Nucleus accumbens (tissue), 56 donors: ENCODE measurements at regions not wholly inside any gene's neighbourhood (a gene's known extent, or its start where the extent isn't known, plus 50 kb on each side); places are given as distances from the start of the nearest gene placed in this dataset.
"Not testable (repeated sequence)": the region's sequence is repeated elsewhere in the genome, so short reads cannot be mapped to it uniquely, and the experiment has no call there.

Experiments used
- DNase-seq, 56 donors: peaks; one replicate each; lab custom pipeline; 2025; lab: John Stamatoyannopoulos, UW

DNA sequence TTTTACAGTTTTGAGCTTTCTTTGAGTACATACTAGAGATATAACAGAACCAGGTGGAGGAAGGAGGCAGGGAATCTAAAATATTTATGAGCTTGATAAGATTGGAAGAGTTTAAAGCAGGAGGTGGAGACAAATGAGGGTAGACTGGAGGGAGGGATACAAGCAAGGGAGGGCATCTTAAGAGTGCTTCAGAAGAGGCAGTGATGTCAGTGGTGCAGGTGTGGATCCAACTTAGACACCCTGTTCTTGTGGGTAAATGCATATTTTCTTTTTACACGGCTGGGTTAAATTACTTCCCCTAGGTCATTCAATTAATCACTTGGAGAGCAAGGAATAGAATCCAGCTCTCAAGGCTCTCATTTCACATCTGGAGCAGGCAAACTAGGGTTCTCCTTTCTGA is 146.1 kb upstream of the LRIG3 start:
- DNase-seq, result no peak

DNA sequence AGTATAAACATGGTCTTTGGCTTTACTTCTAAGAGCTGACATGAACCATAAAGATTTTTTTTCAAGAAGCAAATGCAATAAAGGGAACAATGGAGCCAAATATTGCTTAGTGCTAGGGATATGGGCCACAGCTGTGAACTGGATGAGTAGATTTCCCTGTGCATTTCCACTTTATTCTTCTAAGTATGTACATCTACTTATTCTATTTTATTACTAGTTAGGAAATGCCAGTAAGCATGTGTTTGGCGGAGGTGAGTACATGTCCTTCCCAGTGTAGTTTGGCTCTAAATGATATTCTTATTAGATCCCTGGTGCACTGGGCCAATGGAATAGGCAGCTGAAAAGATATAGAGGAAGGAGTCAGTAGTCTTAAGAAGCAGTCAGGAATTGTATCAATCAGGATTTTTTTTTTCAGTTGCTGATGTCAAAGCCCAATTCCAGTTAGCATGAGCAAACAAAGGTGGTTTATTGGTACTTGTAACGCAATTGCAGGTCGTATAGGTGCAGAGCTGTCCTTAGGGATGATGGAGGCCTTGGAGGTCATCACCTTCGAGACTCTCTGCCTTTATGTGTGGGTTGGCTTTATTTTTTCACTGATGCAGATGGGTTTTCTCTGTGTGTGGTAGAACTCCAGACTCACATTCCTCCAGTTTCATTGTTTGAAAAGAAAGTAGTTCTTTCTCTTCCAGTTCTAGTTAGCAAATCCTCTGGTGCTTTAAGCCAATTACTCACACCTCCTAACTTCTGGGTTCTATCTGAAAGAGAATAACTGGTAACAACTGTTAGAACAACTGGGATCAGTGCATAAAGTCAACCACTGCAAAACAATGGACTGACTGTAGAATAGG is 139.0 kb upstream of the LRIG3 start:
- no peak for DNase-seq

DNA sequence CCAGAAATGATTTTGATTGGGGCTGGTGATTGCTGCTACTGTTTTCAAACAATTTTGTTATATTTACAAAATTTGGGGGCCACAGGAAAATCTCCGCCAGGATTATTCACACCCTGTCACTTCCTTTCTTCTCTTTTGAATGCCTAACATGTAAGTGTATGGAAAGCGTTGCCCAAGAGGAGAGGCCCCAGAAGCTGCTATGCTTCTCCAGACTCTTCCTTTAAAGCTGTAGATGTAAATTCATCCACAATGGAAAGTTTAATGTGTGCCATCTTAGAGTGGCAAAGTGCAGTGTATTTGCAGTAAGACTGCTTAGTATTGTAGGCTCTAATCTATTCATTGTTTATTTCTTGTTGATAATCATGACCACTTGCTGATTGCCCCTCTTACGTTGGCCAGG is 136.7 kb upstream of the LRIG3 start:
- no peak for DNase-seq

DNA sequence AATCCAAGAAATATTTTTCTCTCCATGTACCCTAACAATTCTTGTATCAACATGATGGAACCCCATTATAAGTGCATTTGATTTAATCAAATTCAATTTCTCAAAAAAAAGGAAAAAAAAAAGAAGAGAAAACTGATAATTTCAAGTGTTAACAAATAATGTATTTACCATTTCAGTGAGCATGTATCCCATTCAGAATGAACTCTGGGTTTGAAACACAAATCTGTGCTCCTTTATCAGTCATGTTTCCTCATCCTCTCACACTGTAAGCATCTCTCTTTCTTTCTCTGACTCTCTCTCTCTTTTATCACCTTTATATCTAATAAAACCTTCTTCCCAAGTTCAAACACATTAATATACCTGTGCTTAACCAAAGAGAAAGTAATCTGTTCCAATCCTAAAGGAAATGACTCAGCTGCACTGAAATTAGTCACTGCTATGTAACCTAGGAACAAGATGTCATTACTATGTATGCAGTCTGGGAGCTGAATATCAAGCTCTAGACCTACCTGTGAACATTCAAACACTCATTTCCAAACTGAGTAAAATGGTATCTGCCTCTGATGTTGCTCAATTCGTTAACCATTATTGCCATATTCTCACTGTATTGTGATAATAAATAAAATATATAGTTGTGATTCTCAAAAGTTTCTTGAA is 135.0 kb upstream of the LRIG3 start:
- DNase-seq, result peak in 2 of 56 donors; percentile 20 to 27

DNA sequence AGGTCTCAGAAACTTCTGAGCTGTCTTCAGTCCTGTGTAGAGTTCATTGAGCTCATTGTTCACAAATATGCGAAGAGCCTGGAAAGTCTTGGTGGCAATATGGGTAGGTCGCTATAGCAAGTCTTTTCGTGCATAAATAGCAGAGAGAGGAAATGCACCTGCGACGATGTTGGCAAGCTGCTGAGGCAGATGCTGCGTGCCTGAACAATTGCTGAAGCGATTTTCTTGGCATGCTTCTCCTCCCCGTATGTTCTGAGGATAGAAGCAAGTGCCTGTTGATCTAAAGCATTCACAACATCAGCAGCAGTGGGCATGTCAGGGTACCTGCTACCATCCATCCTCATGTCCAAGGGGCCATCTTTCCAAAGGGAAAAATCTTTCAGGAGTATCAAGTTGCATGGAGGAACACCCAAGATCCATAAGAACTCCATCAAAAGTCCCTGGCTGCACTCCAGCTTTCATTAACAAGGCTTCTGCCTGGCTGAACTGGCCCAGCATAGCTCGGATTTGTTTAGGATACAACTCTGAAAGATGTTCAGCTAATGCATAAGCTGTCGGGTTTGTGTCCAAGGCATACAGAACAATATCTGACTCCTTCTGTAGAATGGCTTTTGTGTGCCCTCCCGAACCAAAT is 133.1 kb upstream of the LRIG3 start:
- not testable (repeated sequence) for DNase-seq

DNA sequence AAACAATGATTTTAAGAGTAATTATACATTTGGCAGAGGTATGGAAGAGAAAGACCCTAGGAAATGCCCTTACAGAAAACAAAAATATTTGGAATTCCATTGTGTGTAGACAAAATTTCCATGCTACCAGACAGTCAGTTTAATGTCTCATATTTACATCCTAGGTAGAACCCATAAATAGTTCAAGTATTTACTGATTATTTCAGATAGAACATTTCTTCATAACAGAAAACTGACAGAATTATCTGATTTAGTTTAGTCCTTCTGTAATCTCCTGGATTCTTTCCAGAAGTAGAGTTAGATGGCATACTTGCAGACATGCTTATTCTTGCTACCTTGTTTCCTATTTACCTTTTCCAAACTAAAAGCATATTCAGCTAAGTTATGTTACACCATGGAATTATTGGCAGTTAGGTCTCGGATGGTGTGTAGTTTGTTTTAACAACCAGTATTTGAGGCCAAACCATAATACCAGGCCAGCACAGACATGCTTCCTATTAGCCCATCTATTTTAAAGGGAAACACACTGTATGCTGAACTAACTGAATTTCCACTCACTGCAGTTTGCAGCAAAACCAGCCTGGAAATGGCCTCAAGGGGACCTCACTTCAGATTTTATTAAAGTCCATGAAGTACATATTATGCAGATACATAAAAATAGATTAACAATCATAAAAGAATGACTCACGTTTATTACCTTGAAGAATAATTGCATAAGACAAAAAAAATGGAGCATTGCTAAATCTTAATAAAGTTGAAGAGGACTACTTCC is 126.6 kb upstream of the LRIG3 start:
- no peak for DNase-seq

DNA sequence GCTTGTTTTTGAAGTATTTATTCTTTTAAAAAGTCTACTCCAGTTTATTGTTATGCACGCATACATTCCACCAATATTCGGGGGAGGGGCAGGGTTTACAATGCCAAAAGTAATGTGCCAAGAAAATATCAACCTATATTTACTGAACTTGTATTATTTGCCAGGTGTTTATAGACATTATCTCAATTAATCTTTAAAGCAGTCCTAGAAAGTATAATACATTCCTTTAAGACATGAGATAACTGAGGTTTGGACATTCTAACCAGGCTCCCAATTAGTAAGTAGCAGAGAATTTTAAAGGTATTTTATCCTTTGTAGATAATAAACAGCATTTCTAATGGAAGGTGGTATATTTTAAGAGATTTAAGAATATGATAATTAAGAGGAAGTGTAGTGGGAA is 124.5 kb upstream of the LRIG3 start:
- DNase-seq, result no peak

DNA sequence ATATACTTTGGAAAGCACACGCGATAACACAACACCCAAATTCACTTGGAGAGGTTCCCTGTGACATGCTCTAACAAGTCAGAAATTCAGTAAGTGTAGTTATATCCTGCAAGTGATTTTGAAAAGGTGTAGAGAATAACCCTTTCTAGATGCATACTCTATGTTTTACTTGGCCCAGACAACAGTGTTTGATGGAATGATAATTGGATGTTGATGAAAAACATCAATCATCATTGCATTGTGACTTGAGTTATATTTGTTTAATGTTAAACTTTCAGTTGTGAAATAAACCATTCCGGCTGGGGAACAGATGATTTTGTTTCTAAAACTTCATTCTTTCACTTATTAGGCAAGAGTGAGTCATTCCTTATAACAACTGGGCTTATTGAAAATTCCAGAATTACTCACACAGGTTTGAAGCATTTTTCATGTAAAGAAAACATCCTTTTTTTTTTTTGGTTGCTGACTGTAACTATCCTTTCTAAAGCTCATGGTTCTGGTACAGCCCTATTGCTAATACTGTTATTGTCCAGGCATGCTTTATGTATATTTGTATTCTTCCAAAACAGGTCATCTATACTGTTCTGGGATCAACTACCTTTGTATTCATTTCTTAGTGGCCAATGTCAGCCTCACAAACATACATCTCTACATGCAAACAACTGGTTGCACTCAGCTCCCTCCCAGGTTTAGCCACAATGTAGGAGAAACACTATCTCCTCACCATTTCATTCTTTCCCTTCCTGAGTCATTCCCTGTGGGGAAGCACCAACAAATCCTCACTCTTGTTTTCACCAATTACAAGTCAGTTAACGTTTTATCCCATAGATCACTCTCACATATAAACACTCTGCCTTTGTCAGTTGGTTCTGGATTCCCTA is 121.2 kb upstream of the LRIG3 start:
- DNase-seq, result no peak

DNA sequence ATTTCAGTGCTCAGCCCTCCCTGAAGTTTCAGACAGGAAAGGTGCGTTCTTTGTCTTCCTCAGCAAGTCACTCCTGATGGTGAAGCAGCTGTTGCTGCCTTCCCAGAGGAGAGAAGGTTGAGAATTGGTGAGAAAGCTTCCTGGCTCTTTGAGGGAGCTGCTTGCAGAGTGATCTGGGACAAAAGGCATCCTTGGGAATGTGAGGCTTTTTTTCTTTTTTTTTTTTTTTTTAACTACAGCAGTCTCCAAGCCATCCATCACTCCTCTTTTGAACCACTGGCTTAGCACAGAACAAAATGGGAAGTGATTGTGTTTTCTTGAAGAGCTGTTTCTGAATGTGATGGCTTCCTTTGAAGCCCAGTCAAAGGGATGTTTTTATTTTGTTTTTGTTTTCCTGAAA is 120.4 kb upstream of the LRIG3 start:
- no peak for DNase-seq

DNA sequence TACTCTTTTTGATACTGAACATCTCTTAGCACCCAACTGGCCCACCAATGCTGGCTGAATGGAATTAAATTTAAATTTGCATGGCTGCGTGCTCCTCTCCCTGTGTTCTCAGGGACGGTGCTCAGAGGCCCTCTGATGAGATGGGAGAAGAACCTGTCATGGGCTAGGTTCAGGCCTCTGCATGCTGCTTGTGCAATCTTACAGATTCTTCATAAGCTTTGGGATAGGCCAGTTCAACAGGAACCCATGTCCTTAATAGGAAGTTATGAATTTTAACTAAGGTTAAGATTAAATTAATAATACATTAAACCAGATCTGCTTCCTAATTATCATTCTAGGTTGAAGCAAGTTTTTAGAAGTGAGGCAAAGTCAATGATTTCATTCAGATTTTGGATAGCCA is 119.7 kb upstream of the LRIG3 start:
- DNase-seq, result no peak

DNA sequence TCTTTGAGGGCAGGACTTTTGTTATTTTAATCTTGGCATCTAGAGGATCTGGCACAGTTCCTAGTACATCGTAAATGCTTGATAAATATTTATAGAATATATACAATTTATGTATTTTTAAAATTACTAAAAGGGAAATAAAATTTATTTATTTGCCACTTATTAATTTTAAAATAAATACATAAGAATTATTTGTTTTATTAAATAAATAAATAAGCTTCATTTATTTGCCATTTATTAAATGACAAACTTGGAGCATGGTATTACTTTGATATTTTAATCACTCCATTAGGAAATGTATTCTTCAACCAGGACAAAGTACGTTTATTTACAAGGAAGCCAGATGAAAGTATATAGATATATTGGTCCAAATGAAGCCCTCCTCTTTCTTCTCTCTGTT is 118.7 kb upstream of the LRIG3 start:
- no peak for DNase-seq

DNA sequence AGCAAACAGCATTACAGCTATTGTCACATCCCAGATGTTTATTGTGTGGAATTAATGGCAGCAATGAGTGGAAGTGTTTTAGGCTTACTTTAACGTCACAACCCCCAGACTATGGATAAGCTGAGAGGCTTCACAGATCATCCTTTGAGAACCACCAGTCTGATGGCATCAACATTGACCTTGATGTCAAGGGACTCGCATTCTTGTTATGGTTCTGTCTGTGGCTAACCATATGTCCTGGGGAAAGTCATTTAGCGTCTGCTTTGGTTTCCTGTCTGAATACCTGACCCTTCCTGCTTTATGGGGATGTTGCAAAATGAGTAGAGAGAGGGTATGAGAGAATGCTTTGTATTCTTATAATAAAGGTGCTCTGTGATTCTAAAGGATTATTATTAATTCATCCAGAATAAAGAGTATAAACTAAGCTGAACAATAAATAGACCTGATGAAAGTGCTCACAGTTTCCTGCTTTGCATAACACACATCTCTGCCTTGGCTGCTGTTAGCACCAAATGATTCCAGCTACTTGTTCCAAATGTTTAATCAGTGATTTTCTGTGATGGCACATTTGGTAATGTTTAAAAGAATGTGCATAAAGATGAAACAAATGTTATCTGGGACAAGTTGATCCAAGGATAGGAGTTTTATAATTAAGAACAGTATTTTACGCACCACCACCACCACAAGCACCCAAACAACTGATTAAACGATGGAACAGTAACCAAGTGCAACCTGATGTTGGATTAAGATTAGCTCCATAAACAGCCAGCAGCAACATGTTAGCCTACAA is 116.9 kb upstream of the LRIG3 start:
- no peak for DNase-seq

DNA sequence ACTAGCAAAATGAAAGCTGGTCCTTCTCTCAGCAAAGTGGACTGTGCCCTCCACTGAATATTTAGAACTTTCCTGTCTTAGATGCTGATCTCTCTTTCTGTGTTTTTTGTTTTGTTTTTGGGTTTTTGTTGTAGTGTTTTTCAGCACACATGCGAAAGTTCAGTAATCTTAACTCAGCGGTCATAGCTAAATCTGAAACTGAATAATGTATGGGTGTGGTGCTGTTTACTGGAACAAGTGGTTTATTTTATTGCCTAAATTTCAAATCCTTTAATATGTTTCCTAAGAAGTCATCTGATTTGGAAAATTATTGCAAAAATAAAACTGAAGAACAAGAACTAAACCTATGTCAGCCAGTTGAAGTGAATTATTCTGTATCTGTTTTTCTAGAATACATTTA is 116.0 kb upstream of the LRIG3 start:
- no peak for DNase-seq

DNA sequence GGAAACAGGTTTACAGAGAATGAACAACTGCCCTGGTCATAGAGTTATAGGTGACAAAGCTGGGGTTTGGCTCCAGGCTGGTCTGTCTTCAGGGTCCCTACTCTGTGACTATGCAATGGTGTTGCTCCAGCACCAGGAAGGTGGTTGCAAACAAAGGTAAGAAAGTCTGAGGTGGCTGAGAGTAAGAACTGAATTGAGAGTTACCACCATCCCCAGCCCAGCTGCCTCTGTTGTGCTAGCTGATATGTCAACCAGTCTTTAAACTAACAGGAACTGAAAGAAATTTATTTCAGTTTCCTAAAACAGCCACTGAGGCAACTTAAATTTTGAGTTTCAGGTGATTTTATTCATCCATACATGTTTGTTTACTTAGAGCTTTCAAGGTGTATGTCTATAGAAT is 111.0 kb upstream of the LRIG3 start:
- no peak for DNase-seq

DNA sequence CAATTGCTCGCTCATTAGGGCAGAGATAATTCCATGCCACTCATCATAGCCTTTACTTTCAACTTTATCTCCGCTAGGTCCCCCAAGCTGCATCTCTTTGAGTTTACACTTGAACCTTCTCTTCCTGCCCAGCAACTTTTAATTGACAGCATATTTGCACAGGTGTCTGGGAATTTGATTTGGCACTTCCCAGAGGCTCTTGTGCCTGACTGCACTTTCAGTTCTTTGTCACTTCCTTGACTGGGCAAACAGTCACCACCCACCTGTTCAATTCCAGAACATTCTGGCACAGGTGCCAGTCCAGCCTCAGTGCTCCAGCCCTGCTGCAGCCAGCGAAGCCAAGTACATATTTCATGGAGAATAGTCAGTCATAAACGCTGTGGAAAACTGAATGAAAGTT is 110.1 kb upstream of the LRIG3 start:
- no peak for DNase-seq

DNA sequence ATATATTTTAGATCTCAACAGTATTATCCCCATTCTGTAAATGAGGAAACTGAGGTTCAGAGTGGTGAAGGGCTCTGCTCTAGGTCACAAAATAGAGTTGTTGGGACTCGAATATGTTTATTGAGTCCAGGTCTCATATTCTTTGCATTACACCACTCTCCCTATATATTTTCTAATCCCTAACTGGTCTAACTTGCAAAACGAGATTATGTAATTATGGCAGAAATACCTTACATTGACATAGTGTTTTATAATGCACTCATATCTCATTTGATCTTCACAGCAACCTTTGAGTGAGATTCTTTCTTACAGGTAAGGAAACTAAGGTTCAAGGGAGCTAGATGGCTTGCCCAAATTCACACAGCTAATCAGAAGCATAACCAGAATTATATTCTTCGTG is 106.9 kb upstream of the LRIG3 start:
- DNase-seq, result no peak

DNA sequence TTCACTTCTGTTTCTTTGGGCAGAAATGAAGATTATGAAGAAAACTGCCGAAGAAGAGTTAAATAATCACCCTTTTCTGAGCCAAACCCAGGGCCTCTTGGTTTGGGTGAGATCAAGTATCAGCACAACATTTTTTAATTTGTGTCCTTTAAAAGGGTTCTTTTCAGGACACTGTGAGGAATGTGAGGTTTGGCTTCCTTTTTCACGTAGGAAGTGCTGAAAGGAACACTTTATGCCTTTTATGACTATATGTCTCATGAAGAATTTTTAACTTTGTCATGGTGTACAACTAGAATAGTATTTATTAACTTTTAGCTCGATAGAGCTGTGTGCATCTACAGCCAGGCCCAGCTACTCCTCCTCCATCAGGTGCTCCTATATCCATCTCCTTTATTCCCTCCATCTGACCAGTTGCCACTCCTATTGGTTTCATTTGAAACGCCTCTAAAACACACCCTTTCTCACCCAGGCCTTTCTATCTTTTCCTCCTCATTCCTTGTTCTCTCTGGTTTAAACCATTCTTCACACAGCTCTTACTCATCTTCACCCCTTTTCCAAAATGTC is 103.6 kb upstream of the LRIG3 start:
- no peak for DNase-seq

DNA sequence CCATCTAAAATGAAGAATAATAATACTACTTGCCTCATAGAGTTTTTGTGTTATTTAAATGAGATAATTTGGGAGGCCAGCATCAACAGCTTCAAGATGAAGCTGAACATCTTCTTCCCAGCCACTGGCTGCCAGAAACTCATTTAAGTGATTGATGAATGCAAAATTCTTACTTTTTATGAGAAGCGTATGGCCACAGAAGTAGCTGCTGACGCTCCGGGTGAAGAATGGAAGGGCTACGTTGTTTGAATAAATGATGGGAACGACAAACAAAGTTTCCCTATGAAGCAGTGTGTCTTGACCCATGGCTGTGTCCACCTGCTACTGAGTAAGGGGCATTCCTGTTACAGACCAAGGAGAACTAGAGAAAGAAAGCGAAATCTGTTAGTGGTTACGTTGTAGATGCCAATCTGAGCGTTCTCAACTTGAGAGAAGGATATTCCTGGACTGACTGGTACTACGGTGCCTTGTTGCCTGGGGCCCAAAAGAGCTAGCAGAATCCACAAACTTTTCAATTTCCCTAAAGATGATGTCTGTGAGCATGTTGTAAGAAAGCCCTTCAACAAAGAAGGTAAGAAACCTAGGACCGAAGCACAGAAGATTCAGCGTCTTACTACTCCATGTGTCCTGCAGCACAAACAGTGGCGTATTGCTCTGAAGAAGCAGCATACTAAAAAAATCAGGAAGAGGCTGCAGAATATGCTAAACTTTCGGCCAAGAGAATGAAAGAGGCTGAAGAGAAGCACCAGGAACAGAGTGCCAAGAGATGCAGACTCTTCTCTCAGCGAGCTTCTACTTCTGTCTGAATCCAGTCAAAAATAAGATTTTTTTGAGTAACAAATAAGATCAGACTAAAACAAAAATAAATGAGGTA is 100.0 kb upstream of the LRIG3 start:
- DNase-seq, result no peak
